HG02840 (cell line): ENCODE measurements at regions not wholly inside any gene's neighbourhood (a gene's known extent, or its start where the extent isn't known, plus 50 kb on each side); places are given as distances from the start of the nearest gene placed in this dataset.
"Not testable (repeated sequence)": the region's sequence is repeated elsewhere in the genome, so short reads cannot be mapped to it uniquely, and the experiment has no call there.

Experiments used
- ATAC-seq: cut with Tn5 transposase; IDR thresholded peaks from one replicate; pipeline ENCODE4 v1.9.1; 2021; ENCODE audit warnings: mild to moderate bottlenecking, moderate library complexity, moderate number of reproducible peaks; ENCODE audit not compliant: unreplicated experiment, low FRiP score

- not testable (repeated sequence) for ATAC-seq
Measured at GRCh38 chr17:15802917-15803316, 70.8 kb downstream of the TBC1D26 start.

DNA sequence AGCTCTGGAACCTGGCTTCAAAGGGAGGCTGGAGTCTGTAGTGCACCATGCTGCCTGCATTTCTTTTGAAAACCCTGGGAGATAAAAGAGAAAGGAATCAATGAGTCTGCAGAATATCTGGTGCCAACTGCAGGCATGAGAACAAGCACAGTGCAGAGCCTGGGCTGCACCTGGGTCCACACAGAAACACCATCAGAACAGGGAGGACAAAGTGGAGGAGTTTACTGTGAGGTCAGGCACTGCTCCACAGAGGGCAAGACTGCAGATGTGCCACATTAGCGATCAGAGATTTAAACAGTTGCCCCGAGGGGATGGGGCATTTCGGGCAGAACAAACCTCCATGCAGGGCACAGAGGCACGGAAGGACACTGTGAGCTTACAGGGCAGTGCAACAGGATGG, 74.7 kb downstream of the TBC1D26 start:
- ATAC-seq: not testable (repeated sequence)

- not testable (repeated sequence) for ATAC-seq
Measured at GRCh38 chr17:15813388-15813787, 81.3 kb downstream of the TBC1D26 start.

GRCh38 chr17:15814003-15814402, 81.9 kb downstream of the TBC1D26 start:
- ATAC-seq: not testable (repeated sequence)

DNA sequence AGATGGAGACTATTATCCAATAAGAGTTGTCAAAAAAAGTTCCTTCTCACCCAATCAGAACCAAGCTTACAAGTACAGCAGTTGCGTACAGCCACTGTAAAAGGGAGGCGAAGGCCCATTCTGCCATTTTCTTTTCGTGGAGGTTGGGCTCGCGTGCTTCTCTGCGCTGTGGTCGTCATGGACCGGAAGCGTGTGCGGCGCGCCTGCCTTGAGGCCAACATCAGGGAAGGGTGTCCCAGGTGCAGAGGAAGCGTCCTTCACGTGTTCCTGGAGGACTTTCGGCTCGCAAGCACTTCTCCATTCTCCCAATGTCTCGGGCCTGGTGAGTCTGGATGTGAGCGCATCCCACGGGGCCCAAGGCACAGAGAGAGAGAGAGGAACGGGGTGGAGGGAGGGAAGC, 85.8 kb downstream of the TBC1D26 start:
- ATAC-seq: not testable (repeated sequence)

DNA sequence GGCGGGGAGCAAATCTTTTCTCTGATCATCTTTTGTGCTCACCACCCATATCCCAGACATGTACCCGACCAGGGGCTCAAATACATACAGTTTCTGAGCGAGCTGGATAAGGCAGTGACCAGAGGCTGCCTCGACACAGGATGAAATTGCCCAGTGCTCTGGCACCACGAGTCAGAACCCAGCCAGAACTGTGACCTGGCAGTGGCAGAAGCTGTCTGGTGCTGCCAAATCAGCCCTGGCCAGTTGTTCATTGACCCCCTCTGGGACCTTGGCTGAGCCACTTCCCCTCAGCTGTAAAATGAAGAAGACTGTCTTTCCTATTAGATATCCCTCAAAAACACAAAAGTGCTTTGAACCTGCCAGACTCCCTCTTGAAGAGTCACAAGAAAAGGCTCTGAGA, 90.2 kb downstream of the TBC1D26 start:
- ATAC-seq: not testable (repeated sequence)

GRCh38 chr17:15828727-15829314, 96.7 kb downstream of the TBC1D26 start:
- ATAC-seq: not testable (repeated sequence)

- not testable (repeated sequence) for ATAC-seq
Measured at GRCh38 chr17:15830221-15830620, 98.1 kb downstream of the TBC1D26 start.

DNA sequence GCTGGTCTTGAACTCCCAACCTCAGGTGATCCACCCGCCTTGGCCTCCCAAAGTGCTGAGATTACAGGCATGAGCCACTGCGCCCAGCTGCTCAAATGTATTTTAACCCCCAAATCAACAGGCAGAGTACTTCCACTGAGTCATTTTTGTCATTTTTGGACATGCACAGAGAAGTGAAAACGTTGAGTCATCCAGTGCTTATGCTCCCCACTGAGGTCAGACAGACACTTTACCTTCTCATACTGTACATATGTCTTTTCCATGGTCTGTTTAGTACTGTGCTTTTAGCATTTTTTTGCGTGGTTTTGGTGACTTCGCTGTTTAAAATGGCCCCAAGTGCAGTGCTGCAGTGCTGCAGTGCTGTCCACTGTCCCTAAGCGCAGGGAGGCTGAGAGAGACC, 99.1 kb downstream of the TBC1D26 start:
- peak; percentile 75 for ATAC-seq

- ATAC-seq: not testable (repeated sequence)
Measured at GRCh38 chr17:15832921-15833480, 100.9 kb downstream of the TBC1D26 start.

GRCh38 chr17:15833890-15834289, 101.8 kb downstream of the TBC1D26 start:
- not testable (repeated sequence) for ATAC-seq

- not testable (repeated sequence) for ATAC-seq
Measured at GRCh38 chr17:15835481-15835880, 103.4 kb downstream of the TBC1D26 start.

GRCh38 chr17:15836249-15836982, 104.3 kb downstream of the TBC1D26 start:
- not testable (repeated sequence) for ATAC-seq

DNA sequence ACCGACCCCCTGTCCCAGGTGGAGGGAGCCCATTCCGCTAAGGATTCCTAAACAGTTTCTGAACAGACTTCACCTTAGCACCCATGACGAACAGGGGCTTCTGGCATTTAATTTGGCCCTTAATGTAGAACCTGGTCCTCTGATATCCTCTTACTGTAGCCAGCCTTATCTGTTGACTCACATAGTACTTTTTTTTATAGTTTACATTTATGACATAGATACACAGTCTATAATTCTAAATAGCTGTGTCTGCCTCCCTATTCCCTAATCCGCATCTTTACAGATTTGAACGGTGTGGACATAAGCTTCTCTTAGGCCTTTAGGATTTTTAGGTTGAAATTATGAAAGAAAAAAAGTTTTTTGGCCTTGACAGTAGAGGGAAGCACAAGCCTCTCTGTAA, 104.9 kb downstream of the TBC1D26 start:
- not testable (repeated sequence) for ATAC-seq

GRCh38 chr17:15847447-15848229, 97.3 kb upstream of the ADORA2B start:
- not testable (repeated sequence) for ATAC-seq

GRCh38 chr17:15849054-15849453, 95.9 kb upstream of the ADORA2B start:
- not testable (repeated sequence) for ATAC-seq

GRCh38 chr17:15850071-15850470, 94.9 kb upstream of the ADORA2B start:
- ATAC-seq: not testable (repeated sequence)

DNA sequence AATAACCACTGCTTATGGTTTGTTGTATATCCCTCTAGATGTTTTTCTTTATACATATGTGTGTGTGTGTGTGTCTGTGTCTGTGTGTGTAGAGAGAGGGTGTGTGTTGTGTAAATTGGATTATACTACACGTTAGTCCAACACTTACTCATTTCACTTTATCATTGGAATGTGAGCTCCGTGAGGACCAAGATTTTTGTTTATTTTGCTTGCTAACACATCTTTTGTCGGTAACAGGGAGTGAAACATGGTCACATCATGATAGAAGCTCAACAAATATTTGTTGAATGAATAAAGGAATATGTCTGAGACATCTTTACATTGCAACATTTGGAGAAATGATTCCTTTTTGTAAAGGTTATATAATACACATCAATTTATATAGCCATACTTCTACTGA, 94.2 kb upstream of the ADORA2B start:
- ATAC-seq: not testable (repeated sequence)

- ATAC-seq: not testable (repeated sequence)
Measured at GRCh38 chr17:15852863-15853262, 92.1 kb upstream of the ADORA2B start.

DNA sequence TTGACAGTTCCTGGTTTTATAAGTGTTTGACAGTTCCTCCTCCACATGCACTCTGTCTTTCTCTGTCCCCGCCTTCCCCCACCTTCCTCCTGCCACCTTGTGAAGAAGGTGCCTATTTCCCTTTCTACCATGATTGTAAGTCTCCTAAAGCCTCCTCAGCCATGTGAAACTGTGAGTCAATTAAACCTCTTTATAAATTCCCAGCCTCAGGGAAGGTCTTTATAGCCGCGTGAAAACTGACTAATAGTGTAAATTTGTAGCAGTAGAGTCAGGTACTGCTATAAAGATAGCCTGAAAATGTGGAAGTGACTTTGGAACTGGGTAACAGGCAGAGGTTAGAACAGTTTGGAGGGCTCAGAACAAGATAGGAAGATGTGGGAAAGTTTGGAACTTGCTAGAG, 88.7 kb upstream of the ADORA2B start:
- ATAC-seq: not testable (repeated sequence)

GRCh38 chr17:15856745-15857144, 88.2 kb upstream of the ADORA2B start:
- not testable (repeated sequence) for ATAC-seq
